WI38 (cell line): ENCODE measurements at regions not wholly inside any gene's neighbourhood (a gene's known extent, or its start where the extent isn't known, plus 50 kb on each side); places are given as distances from the start of the nearest gene placed in this dataset.

Experiments used
- H3K4me3 ChIP-seq: 2 replicates; pipeline ENCODE4 v1.5.1; 2011; ENCODE audit warnings: low read depth, mild to moderate bottlenecking, control low read depth, low read length
- CTCF ChIP-seq: IDR thresholded peaks from 2 replicates; pipeline ENCODE4 v1.5.1; 2012; ENCODE audit warnings: low read depth, mild to moderate bottlenecking, control low read depth, low read length

- no peak overlapping the region for H3K4me3 ChIP-seq
- no peak for TF ChIP-seq CTCF
These were observed 127.4 kb downstream of the IRF8 start for GRCh38 chr16:86026171-86026910.

- no peak overlapping the region for H3K4me3 ChIP-seq
- TF ChIP-seq CTCF: no peak
These were observed 128.0 kb downstream of the IRF8 start for GRCh38 chr16:86026916-86027315.

GRCh38 chr16:86027373-86028126, 128.6 kb downstream of the IRF8 start:
- H3K4me3 ChIP-seq: no peak overlapping the region
- TF ChIP-seq CTCF: no peak

GRCh38 chr16:86029131-86029741, 130.3 kb downstream of the IRF8 start:
- H3K4me3 ChIP-seq: no peak overlapping the region
- TF ChIP-seq CTCF: no peak

GRCh38 chr16:86030116-86030515, 131.2 kb downstream of the IRF8 start:
- no peak overlapping the region for H3K4me3 ChIP-seq
- no peak for TF ChIP-seq CTCF

GRCh38 chr16:86031141-86031678, 132.2 kb downstream of the IRF8 start:
- no peak for TF ChIP-seq CTCF

More at GRCh38 chr16:86031141-86031678, 132.2 kb downstream of the IRF8 start:
- H3K4me3 ChIP-seq: no peak overlapping the region
